Liver (tissue), 3 donors: ENCODE measurements at regions not wholly inside any gene's neighbourhood (a gene's known extent, or its start where the extent isn't known, plus 50 kb on each side); places are given as distances from the start of the nearest gene placed in this dataset.

Experiments
- FOXA1 ChIP-seq: IDR thresholded peaks from 2 replicates; pipeline ENCODE4 v1.6.1; 2016; ENCODE audit warnings: antibody characterized with exemption
- JUND ChIP-seq, 2 donors: IDR thresholded peaks; 2 replicates each; pipeline ENCODE4 v1.6.1; 2016; ENCODE audit warnings: antibody characterized with exemption in 2 of 2
- RAD21 ChIP-seq, 2 donors: IDR thresholded peaks; 2 replicates each; pipeline ENCODE4 v1.6.1; 2016; ENCODE audit warnings: antibody characterized with exemption in 2 of 2, mild to moderate bottlenecking in 2 of 2
- SP1 ChIP-seq: IDR thresholded peaks from 2 replicates; pipeline ENCODE4 v1.6.1; 2018; ENCODE audit warnings: antibody characterized with exemption, mild to moderate bottlenecking
- TAF1 ChIP-seq: conservative IDR thresholded peaks from 2 replicates; pipeline ENCODE4 v1.6.1; 2016; ENCODE audit warnings: antibody characterized with exemption, mild to moderate bottlenecking
- YY1 ChIP-seq: IDR thresholded peaks from 2 replicates; pipeline ENCODE4 v1.6.1; 2016; ENCODE audit warnings: antibody characterized with exemption, mild to moderate bottlenecking
- TF ChIP-seq, protein P1 (sequence below): fragments of 150-350 bp; IDR thresholded peaks from 2 replicates; pipeline ENCODE4 v1.5.1; 2017; ENCODE audit warnings: improper control_type of control experiment, low read depth, low read length; ENCODE audit not compliant: missing input control
- TF ChIP-seq, protein P2 (sequence below): IDR thresholded peaks from 2 replicates; pipeline ENCODE4 v1.6.1; 2016; ENCODE audit warnings: antibody characterized with exemption
- TF ChIP-seq, protein P3 (sequence below): IDR thresholded peaks from 2 replicates; pipeline ENCODE4 v1.6.1; 2016; ENCODE audit warnings: antibody characterized with exemption
- TF ChIP-seq, protein P4 (sequence below): IDR thresholded peaks from 2 replicates; pipeline ENCODE4 v1.6.1; 2016; ENCODE audit warnings: antibody characterized with exemption, mild to moderate bottlenecking
- donor health status: healthy.
- donor health status: healthy.

DNA sequence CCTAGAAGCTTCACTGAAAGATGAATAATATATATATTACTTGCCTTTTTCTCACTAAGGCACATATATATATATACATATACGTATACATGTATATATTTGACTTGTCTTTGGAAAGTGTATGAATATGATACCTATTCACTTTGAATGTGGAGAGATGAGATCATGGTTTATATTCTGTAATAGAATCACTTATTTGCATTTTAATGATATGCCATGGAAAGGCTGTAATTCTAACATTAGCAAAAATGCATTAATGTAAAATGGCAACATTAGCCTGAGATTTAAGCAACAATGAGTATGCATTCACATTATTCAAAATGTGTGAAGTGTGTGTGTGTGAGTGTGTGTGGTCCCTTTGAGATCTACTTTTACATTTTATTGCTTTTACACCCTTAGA lies 54.5 kb upstream of the PRKD1 start:
- TF ChIP-seq, protein P1, sequence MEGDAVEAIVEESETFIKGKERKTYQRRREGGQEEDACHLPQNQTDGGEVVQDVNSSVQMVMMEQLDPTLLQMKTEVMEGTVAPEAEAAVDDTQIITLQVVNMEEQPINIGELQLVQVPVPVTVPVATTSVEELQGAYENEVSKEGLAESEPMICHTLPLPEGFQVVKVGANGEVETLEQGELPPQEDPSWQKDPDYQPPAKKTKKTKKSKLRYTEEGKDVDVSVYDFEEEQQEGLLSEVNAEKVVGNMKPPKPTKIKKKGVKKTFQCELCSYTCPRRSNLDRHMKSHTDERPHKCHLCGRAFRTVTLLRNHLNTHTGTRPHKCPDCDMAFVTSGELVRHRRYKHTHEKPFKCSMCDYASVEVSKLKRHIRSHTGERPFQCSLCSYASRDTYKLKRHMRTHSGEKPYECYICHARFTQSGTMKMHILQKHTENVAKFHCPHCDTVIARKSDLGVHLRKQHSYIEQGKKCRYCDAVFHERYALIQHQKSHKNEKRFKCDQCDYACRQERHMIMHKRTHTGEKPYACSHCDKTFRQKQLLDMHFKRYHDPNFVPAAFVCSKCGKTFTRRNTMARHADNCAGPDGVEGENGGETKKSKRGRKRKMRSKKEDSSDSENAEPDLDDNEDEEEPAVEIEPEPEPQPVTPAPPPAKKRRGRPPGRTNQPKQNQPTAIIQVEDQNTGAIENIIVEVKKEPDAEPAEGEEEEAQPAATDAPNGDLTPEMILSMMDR, result no peak
- TF ChIP-seq RAD21 (IDR thresholded peaks at IDR 0.05) (no peak), YY1 (no peak), JUND (IDR thresholded peaks at IDR 0.05) (no peak), SP1 (no peak), TAF1 (no peak), FOXA1 (no peak)
- TF ChIP-seq, protein P2, sequence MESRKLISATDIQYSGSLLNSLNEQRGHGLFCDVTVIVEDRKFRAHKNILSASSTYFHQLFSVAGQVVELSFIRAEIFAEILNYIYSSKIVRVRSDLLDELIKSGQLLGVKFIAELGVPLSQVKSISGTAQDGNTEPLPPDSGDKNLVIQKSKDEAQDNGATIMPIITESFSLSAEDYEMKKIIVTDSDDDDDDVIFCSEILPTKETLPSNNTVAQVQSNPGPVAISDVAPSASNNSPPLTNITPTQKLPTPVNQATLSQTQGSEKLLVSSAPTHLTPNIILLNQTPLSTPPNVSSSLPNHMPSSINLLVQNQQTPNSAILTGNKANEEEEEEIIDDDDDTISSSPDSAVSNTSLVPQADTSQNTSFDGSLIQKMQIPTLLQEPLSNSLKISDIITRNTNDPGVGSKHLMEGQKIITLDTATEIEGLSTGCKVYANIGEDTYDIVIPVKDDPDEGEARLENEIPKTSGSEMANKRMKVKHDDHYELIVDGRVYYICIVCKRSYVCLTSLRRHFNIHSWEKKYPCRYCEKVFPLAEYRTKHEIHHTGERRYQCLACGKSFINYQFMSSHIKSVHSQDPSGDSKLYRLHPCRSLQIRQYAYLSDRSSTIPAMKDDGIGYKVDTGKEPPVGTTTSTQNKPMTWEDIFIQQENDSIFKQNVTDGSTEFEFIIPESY, result no peak
- TF ChIP-seq, protein P3, sequence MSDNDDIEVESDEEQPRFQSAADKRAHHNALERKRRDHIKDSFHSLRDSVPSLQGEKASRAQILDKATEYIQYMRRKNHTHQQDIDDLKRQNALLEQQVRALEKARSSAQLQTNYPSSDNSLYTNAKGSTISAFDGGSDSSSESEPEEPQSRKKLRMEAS, result no peak
- TF ChIP-seq, protein P4, sequence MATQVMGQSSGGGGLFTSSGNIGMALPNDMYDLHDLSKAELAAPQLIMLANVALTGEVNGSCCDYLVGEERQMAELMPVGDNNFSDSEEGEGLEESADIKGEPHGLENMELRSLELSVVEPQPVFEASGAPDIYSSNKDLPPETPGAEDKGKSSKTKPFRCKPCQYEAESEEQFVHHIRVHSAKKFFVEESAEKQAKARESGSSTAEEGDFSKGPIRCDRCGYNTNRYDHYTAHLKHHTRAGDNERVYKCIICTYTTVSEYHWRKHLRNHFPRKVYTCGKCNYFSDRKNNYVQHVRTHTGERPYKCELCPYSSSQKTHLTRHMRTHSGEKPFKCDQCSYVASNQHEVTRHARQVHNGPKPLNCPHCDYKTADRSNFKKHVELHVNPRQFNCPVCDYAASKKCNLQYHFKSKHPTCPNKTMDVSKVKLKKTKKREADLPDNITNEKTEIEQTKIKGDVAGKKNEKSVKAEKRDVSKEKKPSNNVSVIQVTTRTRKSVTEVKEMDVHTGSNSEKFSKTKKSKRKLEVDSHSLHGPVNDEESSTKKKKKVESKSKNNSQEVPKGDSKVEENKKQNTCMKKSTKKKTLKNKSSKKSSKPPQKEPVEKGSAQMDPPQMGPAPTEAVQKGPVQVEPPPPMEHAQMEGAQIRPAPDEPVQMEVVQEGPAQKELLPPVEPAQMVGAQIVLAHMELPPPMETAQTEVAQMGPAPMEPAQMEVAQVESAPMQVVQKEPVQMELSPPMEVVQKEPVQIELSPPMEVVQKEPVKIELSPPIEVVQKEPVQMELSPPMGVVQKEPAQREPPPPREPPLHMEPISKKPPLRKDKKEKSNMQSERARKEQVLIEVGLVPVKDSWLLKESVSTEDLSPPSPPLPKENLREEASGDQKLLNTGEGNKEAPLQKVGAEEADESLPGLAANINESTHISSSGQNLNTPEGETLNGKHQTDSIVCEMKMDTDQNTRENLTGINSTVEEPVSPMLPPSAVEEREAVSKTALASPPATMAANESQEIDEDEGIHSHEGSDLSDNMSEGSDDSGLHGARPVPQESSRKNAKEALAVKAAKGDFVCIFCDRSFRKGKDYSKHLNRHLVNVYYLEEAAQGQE, result no peak
